WTC11 (cell line): ENCODE measurements at regions not wholly inside any gene's neighbourhood (a gene's known extent, or its start where the extent isn't known, plus 50 kb on each side); places are given as distances from the start of the nearest gene placed in this dataset.

Source experiments
- ATAC-seq: fragments of 200-7000 bp; cut with Tn5 transposase; 2 replicates; pipeline ENCODE4 v1.10.0; 2021; ENCODE audit warnings: mild to moderate bottlenecking, moderate library complexity
- CTCF ChIA-PET: fragments of 300-600 bp; sonication (Branson Sonifier 250); formaldehyde crosslinking; loops from one replicate; lab custom pipeline; 2021; ENCODE audit warnings: antibody characterized with exemption; lab: Charles Lee
- POLR2A ChIA-PET: fragments of 350-600 bp; sonication (Branson Sonifier 250); formaldehyde crosslinking; loops from one replicate; lab custom pipeline; 2021; ENCODE audit warnings: antibody characterized with exemption; lab: Charles Lee
- DNase-seq: peaks from one replicate; pipeline ENCODE4 v3.0.0; 2021; ENCODE audit warnings: low spot score
- H3K27ac Mint-ChIP-seq: 2 replicates; pipeline ENCODE4 v1.8.0; 2021; ENCODE audit warnings: mixed read lengths
- H3K27me3 Mint-ChIP-seq: 2 replicates; pipeline ENCODE4 v1.8.0; 2021; ENCODE audit warnings: low read depth, mild to moderate bottlenecking, moderate library complexity, mixed read lengths
- H3K36me3 Mint-ChIP-seq: 2 replicates; pipeline ENCODE4 v1.8.0; 2021; ENCODE audit warnings: mixed read lengths
- H3K4me1 Mint-ChIP-seq: 2 replicates; pipeline ENCODE4 v1.8.0; 2022; ENCODE audit warnings: mixed read lengths
- H3K4me3 Mint-ChIP-seq: 2 replicates; pipeline ENCODE4 v1.8.0; 2021; ENCODE audit warnings: mild to moderate bottlenecking, moderate library complexity, mixed read lengths
- H3K9me3 Mint-ChIP-seq: 2 replicates; pipeline ENCODE4 v1.8.0; 2021; ENCODE audit warnings: mixed read lengths
- EMX1 ChIP-seq: fragments of 250-450 bp; sonication (Bioruptor Pico); IDR thresholded peaks from 2 replicates; pipeline ENCODE4 v1.8.0; 2021; ENCODE audit warnings: mild to moderate bottlenecking
- GABPB1 ChIP-seq: sonication (generic); formaldehyde crosslinking; IDR thresholded peaks from 2 replicates; pipeline ENCODE4 v1.8.1; 2023; ENCODE audit warnings: mild to moderate bottlenecking, missing genetic modification reagents
- JAZF1 ChIP-seq: fragments of 250-450 bp; sonication (Bioruptor Pico); IDR thresholded peaks from 2 replicates; pipeline ENCODE4 v1.9.0; 2021; ENCODE audit warnings: moderate library complexity, mild to moderate bottlenecking, inconsistent platforms
- NFE2L1 ChIP-seq: sonication (generic); formaldehyde crosslinking; IDR thresholded peaks from 2 replicates; pipeline ENCODE4 v1.8.1; 2023; ENCODE audit warnings: missing genetic modification reagents
- NR3C1 ChIP-seq: sonication (generic); formaldehyde crosslinking; conservative IDR thresholded peaks from 2 replicates; pipeline ENCODE4 v1.8.1; 2023; ENCODE audit warnings: low read depth, mild to moderate bottlenecking, missing genetic modification reagents
- OVOL2 ChIP-seq: fragments of 250-450 bp; sonication (Bioruptor Pico); IDR thresholded peaks from 2 replicates; pipeline ENCODE4 v1.9.0; 2021; ENCODE audit warnings: mild to moderate bottlenecking, borderline replicate concordance
- USF2 ChIP-seq: sonication (generic); formaldehyde crosslinking; IDR thresholded peaks from 2 replicates; pipeline ENCODE4 v1.8.1; 2023; ENCODE audit warnings: mild to moderate bottlenecking, missing genetic modification reagents, moderate library complexity
- ZMAT4 ChIP-seq: fragments of 250-450 bp; sonication (Bioruptor Pico); IDR thresholded peaks from 2 replicates; pipeline ENCODE4 v1.9.0; 2021; ENCODE audit warnings: mild to moderate bottlenecking
- ZNF219 ChIP-seq: sonication (generic); formaldehyde crosslinking; IDR thresholded peaks from 2 replicates; pipeline ENCODE4 v1.8.0; 2023; ENCODE audit warnings: missing genetic modification reagents, mild to moderate bottlenecking, borderline replicate concordance
- ZNF396 ChIP-seq: fragments of 250-450 bp; sonication (Bioruptor Pico); IDR thresholded peaks from 2 replicates; pipeline ENCODE4 v1.8.0; 2021; ENCODE audit warnings: mild to moderate bottlenecking, moderate library complexity, borderline replicate concordance
- TF ChIP-seq, protein P1 (sequence below): sonication (generic); formaldehyde crosslinking; IDR thresholded peaks from 2 replicates; pipeline ENCODE4 v1.8.1; 2022; ENCODE audit warnings: missing genetic modification reagents, borderline replicate concordance
- TF ChIP-seq, protein P2 (sequence below): fragments of 250-450 bp; sonication (Bioruptor Pico); conservative IDR thresholded peaks from 2 replicates; pipeline ENCODE4 v1.9.0; 2021; ENCODE audit warnings: mild to moderate bottlenecking
- TF ChIP-seq, protein P3 (sequence below): sonication (generic); formaldehyde crosslinking; IDR thresholded peaks from 2 replicates; pipeline ENCODE4 v1.8.0; 2023; ENCODE audit warnings: missing genetic modification reagents, mild to moderate bottlenecking, borderline replicate concordance
- TF ChIP-seq, protein P4 (sequence below): sonication (generic); formaldehyde crosslinking; IDR thresholded peaks from 2 replicates; pipeline ENCODE4 v1.8.0; 2022; ENCODE audit warnings: mild to moderate bottlenecking, missing genetic modification reagents
- TF ChIP-seq, protein P5 (sequence below): sonication (generic); formaldehyde crosslinking; IDR thresholded peaks from 2 replicates; pipeline ENCODE4 v1.8.1; 2022; ENCODE audit warnings: mild to moderate bottlenecking, missing genetic modification reagents, moderate library complexity, borderline replicate concordance
- TF ChIP-seq, protein P6 (sequence below): sonication (generic); formaldehyde crosslinking; IDR thresholded peaks from 2 replicates; pipeline ENCODE4 v1.8.1; 2023; ENCODE audit warnings: mild to moderate bottlenecking, missing genetic modification reagents

DNA sequence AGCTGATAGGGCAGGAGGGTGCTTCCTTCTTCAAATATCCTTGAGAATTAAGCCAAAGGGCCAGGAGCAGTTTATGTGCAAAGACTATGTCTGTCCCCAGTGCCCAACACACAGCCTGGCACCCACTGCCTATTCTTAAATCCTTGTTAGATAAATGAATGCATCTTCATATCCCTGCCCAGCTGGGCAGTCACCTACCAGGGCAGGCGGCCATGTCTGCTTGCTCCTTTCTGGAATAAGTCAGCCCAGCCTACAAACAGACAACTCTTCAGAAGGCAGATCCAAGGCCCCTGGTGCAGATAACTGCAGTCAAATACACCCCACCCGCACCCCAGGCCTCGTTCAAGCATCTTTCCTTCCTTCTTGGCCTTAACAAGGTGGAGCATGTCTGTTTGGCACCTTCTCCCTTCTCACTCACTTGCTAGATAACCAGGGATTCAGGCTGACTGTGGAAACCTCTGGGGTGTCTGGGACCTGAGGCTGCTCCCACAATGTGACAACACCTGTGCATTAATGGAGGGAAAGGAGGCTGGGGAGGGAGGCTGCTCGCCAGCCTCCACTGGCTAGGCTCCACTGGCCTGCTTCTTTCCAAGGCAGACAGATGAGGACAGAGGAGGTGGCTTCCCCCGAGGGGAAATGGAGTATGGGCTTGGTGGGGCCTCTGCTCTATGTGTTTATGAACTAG, 59.9 kb upstream of the COL13A1 start:
- no peak overlapping the region for H3K4me3 Mint-ChIP-seq
- H3K9me3 Mint-ChIP-seq: no peaks in the 10 kb centered on the region
- H3K27me3 Mint-ChIP-seq: peaks cover 4% of the 10 kb centered on the region
- 0 out of 2 replicates have a peak, but pooled peaks cover 6% of the 10 kb centered on the region for H3K4me1 Mint-ChIP-seq
- DNase-seq (no peak), ATAC-seq (no peak)
- H3K27ac Mint-ChIP-seq: no peak overlapping the region
- CTCF ChIA-PET: interaction anchor here (1.2 to 2.7 kb wide), 8 partner anchors 10 to 292 kb away, joined by 4 to 36 read pairs (median 10); no protein-coding TSS in a partner anchor
- POLR2A ChIA-PET: no interaction called here
- H3K36me3 Mint-ChIP-seq: no peaks in the 10 kb centered on the region
- TF ChIP-seq USF2 (CRISPR knock-in tag) (no peak), EMX1 (no peak)
- TF ChIP-seq, protein P1, sequence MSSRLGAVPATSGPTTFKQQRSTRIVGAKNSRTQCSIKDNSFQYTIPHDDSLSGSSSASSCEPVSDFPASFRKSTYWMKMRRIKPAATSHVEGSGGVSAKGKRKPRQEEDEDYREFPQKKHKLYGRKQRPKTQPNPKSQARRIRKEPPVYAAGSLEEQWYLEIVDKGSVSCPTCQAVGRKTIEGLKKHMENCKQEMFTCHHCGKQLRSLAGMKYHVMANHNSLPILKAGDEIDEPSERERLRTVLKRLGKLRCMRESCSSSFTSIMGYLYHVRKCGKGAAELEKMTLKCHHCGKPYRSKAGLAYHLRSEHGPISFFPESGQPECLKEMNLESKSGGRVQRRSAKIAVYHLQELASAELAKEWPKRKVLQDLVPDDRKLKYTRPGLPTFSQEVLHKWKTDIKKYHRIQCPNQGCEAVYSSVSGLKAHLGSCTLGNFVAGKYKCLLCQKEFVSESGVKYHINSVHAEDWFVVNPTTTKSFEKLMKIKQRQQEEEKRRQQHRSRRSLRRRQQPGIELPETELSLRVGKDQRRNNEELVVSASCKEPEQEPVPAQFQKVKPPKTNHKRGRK (CRISPR knock-in tag): no peak
- TF ChIP-seq, protein P2, sequence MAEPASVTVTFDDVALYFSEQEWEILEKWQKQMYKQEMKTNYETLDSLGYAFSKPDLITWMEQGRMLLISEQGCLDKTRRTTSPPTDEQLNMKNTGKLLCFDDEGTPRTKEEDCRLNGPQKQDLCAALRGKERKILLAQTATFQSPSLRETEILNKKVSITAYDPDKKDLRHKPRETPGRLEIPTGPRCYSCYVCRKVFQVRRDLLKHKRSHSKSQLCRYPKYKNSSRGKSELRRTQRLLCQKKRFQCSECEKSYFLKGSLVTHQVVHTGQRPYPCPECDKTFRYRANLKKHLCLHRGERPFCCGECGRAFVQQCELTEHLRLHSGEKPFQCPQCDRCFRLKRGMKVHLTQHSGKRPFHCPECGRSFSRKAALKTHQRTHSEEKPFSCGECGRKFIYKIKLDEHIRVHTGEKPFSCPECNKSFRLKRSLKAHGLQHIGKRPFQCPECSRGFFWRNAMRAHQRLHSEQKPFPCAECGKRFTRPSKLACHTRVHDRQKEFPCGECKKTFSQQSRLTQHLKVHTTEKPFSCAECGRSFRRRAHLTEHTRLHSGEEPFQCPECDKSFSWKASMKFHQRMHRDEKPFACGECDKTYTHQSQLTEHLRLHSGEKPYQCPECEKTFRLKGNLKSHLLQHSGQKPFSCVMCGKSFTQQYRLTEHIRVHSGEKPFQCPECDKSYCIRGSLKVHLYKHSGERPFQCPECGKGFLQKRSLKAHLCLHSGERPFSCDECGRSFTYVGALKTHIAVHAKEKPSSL (CRISPR knock-in tag): no peak
- TF ChIP-seq, protein P3, sequence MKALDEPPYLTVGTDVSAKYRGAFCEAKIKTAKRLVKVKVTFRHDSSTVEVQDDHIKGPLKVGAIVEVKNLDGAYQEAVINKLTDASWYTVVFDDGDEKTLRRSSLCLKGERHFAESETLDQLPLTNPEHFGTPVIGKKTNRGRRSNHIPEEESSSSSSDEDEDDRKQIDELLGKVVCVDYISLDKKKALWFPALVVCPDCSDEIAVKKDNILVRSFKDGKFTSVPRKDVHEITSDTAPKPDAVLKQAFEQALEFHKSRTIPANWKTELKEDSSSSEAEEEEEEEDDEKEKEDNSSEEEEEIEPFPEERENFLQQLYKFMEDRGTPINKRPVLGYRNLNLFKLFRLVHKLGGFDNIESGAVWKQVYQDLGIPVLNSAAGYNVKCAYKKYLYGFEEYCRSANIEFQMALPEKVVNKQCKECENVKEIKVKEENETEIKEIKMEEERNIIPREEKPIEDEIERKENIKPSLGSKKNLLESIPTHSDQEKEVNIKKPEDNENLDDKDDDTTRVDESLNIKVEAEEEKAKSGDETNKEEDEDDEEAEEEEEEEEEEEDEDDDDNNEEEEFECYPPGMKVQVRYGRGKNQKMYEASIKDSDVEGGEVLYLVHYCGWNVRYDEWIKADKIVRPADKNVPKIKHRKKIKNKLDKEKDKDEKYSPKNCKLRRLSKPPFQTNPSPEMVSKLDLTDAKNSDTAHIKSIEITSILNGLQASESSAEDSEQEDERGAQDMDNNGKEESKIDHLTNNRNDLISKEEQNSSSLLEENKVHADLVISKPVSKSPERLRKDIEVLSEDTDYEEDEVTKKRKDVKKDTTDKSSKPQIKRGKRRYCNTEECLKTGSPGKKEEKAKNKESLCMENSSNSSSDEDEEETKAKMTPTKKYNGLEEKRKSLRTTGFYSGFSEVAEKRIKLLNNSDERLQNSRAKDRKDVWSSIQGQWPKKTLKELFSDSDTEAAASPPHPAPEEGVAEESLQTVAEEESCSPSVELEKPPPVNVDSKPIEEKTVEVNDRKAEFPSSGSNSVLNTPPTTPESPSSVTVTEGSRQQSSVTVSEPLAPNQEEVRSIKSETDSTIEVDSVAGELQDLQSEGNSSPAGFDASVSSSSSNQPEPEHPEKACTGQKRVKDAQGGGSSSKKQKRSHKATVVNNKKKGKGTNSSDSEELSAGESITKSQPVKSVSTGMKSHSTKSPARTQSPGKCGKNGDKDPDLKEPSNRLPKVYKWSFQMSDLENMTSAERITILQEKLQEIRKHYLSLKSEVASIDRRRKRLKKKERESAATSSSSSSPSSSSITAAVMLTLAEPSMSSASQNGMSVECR (CRISPR knock-in tag): no peak

DNA sequence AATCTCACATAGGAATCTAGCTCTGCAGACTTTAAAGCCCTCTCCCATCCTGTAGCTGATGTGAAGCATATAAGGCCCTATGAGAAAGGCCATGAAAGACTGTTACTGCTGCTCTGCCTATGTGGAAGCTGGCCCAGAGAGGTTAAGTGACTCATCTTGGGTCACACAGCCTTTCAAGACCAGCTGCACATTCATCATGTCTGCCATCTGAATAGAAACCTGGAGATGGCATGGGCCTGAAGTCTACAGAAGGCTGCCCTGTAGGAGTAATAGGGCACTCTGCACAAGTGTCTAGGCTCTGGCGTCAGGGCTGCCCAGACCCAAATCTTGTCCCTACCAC, 59.4 kb upstream of the COL13A1 start:
- Mint-ChIP-seq H3K27me3 (peaks cover 4% of the 10 kb centered on the region), H3K27ac (no peak overlapping the region)
- TF ChIP-seq OVOL2: no peak
- TF ChIP-seq, protein P4, sequence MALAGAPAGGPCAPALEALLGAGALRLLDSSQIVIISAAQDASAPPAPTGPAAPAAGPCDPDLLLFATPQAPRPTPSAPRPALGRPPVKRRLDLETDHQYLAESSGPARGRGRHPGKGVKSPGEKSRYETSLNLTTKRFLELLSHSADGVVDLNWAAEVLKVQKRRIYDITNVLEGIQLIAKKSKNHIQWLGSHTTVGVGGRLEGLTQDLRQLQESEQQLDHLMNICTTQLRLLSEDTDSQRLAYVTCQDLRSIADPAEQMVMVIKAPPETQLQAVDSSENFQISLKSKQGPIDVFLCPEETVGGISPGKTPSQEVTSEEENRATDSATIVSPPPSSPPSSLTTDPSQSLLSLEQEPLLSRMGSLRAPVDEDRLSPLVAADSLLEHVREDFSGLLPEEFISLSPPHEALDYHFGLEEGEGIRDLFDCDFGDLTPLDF (CRISPR knock-in tag): no peak
- no peak for TF ChIP-seq GABPB1
- no peak for TF ChIP-seq JAZF1 (CRISPR knock-in tag)
- TF ChIP-seq, protein P1 (CRISPR knock-in tag): no peak
- no peak for TF ChIP-seq ZNF396 (CRISPR knock-in tag)
- TF ChIP-seq, protein P5, sequence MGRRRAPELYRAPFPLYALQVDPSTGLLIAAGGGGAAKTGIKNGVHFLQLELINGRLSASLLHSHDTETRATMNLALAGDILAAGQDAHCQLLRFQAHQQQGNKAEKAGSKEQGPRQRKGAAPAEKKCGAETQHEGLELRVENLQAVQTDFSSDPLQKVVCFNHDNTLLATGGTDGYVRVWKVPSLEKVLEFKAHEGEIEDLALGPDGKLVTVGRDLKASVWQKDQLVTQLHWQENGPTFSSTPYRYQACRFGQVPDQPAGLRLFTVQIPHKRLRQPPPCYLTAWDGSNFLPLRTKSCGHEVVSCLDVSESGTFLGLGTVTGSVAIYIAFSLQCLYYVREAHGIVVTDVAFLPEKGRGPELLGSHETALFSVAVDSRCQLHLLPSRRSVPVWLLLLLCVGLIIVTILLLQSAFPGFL: no peak
- TF ChIP-seq ZNF219 (CRISPR knock-in tag): no peak
- no peak for TF ChIP-seq NFE2L1
- TF ChIP-seq, protein P6, sequence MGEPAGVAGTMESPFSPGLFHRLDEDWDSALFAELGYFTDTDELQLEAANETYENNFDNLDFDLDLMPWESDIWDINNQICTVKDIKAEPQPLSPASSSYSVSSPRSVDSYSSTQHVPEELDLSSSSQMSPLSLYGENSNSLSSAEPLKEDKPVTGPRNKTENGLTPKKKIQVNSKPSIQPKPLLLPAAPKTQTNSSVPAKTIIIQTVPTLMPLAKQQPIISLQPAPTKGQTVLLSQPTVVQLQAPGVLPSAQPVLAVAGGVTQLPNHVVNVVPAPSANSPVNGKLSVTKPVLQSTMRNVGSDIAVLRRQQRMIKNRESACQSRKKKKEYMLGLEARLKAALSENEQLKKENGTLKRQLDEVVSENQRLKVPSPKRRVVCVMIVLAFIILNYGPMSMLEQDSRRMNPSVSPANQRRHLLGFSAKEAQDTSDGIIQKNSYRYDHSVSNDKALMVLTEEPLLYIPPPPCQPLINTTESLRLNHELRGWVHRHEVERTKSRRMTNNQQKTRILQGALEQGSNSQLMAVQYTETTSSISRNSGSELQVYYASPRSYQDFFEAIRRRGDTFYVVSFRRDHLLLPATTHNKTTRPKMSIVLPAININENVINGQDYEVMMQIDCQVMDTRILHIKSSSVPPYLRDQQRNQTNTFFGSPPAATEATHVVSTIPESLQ: no peak
- no peak for TF ChIP-seq NR3C1 (CRISPR knock-in tag)
- TF ChIP-seq ZMAT4 (CRISPR knock-in tag): no peak
- TF ChIP-seq, all 79 proteins: peak for 0
- ChIA-PET POLR2A (no interaction called here), CTCF (interaction anchor here (1.2 to 2.7 kb wide), 14 partner anchors 9 to 374 kb away, joined by 4 to 56 read pairs (median 10); no protein-coding TSS in a partner anchor)
- Mint-ChIP-seq H3K4me3 (no peak overlapping the region), H3K36me3 (no peaks in the 10 kb centered on the region), H3K4me1 (0 out of 2 replicates have a peak, but pooled peaks cover 6% of the 10 kb centered on the region), H3K9me3 (no peaks in the 10 kb centered on the region)
- DNase-seq: no peak
- ATAC-seq: no peak
